PFSK-1 (cell line): ENCODE measurements at regions not wholly inside any gene's neighbourhood (a gene's known extent, or its start where the extent isn't known, plus 50 kb on each side); places are given as distances from the start of the nearest gene placed in this dataset.

Source experiments
- FOXP2 ChIP-seq: optimal IDR thresholded peaks from 2 replicates; pipeline ENCODE3; 2011; ENCODE audit warnings: borderline replicate concordance, control low read depth, inconsistent platforms; ENCODE audit not compliant: insufficient read depth; ENCODE audit errors: extremely low read length, extremely low read depth
- POLR2AphosphoS5 ChIP-seq: IDR thresholded peaks from 2 replicates; pipeline ENCODE4 v1.6.1; 2012; ENCODE audit warnings: low read depth, mild to moderate bottlenecking, control low read depth, low read length, moderate library complexity
- REST ChIP-seq, 2 experiments: IDR thresholded peaks; 2 replicates each; pipeline versions ENCODE4 v1.6.1 to v1.8.0; 2011 to 2012; ENCODE audit warnings: low read depth in 2 of 2, low read length in 2 of 2, control low read depth in 1 of 2, inconsistent platforms in 1 of 2, mild to moderate bottlenecking in 1 of 2, moderate library complexity in 1 of 2; ENCODE audit not compliant: insufficient read depth in 1 of 2
- SIN3A ChIP-seq: IDR thresholded peaks from 2 replicates; pipeline ENCODE4 v1.6.1; 2012; ENCODE audit warnings: mild to moderate bottlenecking, low read length, moderate library complexity, borderline replicate concordance; ENCODE audit not compliant: insufficient read depth
- TAF1 ChIP-seq: IDR thresholded peaks from 2 replicates; pipeline ENCODE4 v1.6.1; 2012; ENCODE audit warnings: low read length, control low read depth, borderline replicate concordance; ENCODE audit not compliant: insufficient read depth

GRCh38 chr2:147242445-147242844 is 602.4 kb upstream of the ACVR2A start:
- no peak for TF ChIP-seq POLR2AphosphoS5
- TF ChIP-seq SIN3A = no peak
- no peak for TF ChIP-seq FOXP2
- TF ChIP-seq TAF1 = no peak
- TF ChIP-seq REST (IDR thresholded peaks at IDR 0.05; ENCODE audit: insufficient read depth in 1 of 2, low read depth in 2 of 2, low read length in 2 of 2) = no peak

GRCh38 chr2:147236601-147237000 is 608.2 kb upstream of the ACVR2A start:
- no peak for TF ChIP-seq SIN3A
- no peak for TF ChIP-seq FOXP2
- TF ChIP-seq REST (IDR thresholded peaks at IDR 0.05; ENCODE audit: insufficient read depth in 1 of 2, low read depth in 2 of 2, low read length in 2 of 2) = no peak
- no peak for TF ChIP-seq TAF1
- no peak for TF ChIP-seq POLR2AphosphoS5

- no peak for TF ChIP-seq FOXP2
Measured at GRCh38 chr2:147232225-147232669, 612.6 kb upstream of the ACVR2A start.

GRCh38 chr2:147231607-147232006 is 613.2 kb upstream of the ACVR2A start:
- TF ChIP-seq SIN3A = no peak
- TF ChIP-seq FOXP2 = no peak
- no peak for TF ChIP-seq POLR2AphosphoS5
- no peak for TF ChIP-seq TAF1

- TF ChIP-seq TAF1 = no peak
Measured at GRCh38 chr2:147231081-147231480, 613.7 kb upstream of the ACVR2A start.

GRCh38 chr2:147227313-147227712 is 617.5 kb upstream of the ACVR2A start:
- TF ChIP-seq FOXP2 = no peak
- no peak for TF ChIP-seq REST (IDR thresholded peaks at IDR 0.05; ENCODE audit: insufficient read depth in 1 of 2, low read depth in 2 of 2, low read length in 2 of 2)
- no peak for TF ChIP-seq POLR2AphosphoS5
- no peak for TF ChIP-seq TAF1
- no peak for TF ChIP-seq SIN3A

GRCh38 chr2:147224070-147224469 is 620.8 kb upstream of the ACVR2A start:
- no peak for TF ChIP-seq FOXP2
- no peak for TF ChIP-seq REST (IDR thresholded peaks at IDR 0.05; ENCODE audit: insufficient read depth in 1 of 2, low read depth in 2 of 2, low read length in 2 of 2)
- no peak for TF ChIP-seq POLR2AphosphoS5
- no peak for TF ChIP-seq SIN3A
- no peak for TF ChIP-seq TAF1
